ENCODE measurements at regions not wholly inside any gene's neighbourhood (a gene's known extent, or its start where the extent isn't known, plus 50 kb on each side); places are given as distances from the start of the nearest gene placed in this dataset.

GRCh38 chr11:120061036-120061760 is 76.7 kb downstream of the TRIM29 start:
- DNase-seq = no peak
- in situ Hi-C loops (cut with MboI; ENCODE audit: low pct_unique_long_range_greater_than_20kb, low sequenced_read_pairs) = no loop called here

- in situ Hi-C loops (cut with MboI; ENCODE audit: low pct_unique_long_range_greater_than_20kb, low sequenced_read_pairs) = no loop called here
- DNase-seq = no peak
Measured at GRCh38 chr11:120060512-120060911, 77.4 kb downstream of the TRIM29 start.

GRCh38 chr11:120058931-120059330 is 79.0 kb downstream of the TRIM29 start:
- in situ Hi-C loops (cut with MboI; ENCODE audit: low pct_unique_long_range_greater_than_20kb, low sequenced_read_pairs) = no loop called here
- DNase-seq = no peak

GRCh38 chr11:120057595-120058581 is 80.0 kb downstream of the TRIM29 start:
- in situ Hi-C loops (cut with MboI; ENCODE audit: low pct_unique_long_range_greater_than_20kb, low sequenced_read_pairs) = no loop called here
- no peak for DNase-seq

- DNase-seq = no peak
- in situ Hi-C loops (cut with MboI; ENCODE audit: low pct_unique_long_range_greater_than_20kb, low sequenced_read_pairs) = no loop called here
Measured at GRCh38 chr11:120057028-120057330, 80.9 kb downstream of the TRIM29 start.

GRCh38 chr11:120056301-120057027 is 81.4 kb downstream of the TRIM29 start:
- in situ Hi-C loops (cut with MboI; ENCODE audit: low pct_unique_long_range_greater_than_20kb, low sequenced_read_pairs) = no loop called here
- DNase-seq = no peak

GRCh38 chr11:120055646-120056045 is 82.3 kb downstream of the TRIM29 start:
- no peak for DNase-seq
- in situ Hi-C loops (cut with MboI; ENCODE audit: low pct_unique_long_range_greater_than_20kb, low sequenced_read_pairs) = no loop called here

- no peak for DNase-seq
- in situ Hi-C loops (cut with MboI; ENCODE audit: low pct_unique_long_range_greater_than_20kb, low sequenced_read_pairs) = no loop called here
Measured at GRCh38 chr11:120054753-120055045, 83.2 kb downstream of the TRIM29 start.

- DNase-seq = no peak
- in situ Hi-C loops (cut with MboI; ENCODE audit: low pct_unique_long_range_greater_than_20kb, low sequenced_read_pairs) = no loop called here
Measured at GRCh38 chr11:120054016-120054752, 83.7 kb downstream of the TRIM29 start.

- no peak for DNase-seq
- in situ Hi-C loops (cut with MboI; ENCODE audit: low pct_unique_long_range_greater_than_20kb, low sequenced_read_pairs) = no loop called here
Measured at GRCh38 chr11:120052196-120052775, 85.6 kb downstream of the TRIM29 start.

- no peak for DNase-seq
- in situ Hi-C loops (cut with MboI; ENCODE audit: low pct_unique_long_range_greater_than_20kb, low sequenced_read_pairs) = no loop called here
Measured at GRCh38 chr11:120044011-120044675, 93.8 kb downstream of the TRIM29 start.

- in situ Hi-C loops (cut with MboI; ENCODE audit: low pct_unique_long_range_greater_than_20kb, low sequenced_read_pairs) = no loop called here
- no peak for DNase-seq
Measured at GRCh38 chr11:120043328-120043945, 94.5 kb downstream of the TRIM29 start.

GRCh38 chr11:120041625-120042024 is 96.3 kb downstream of the TRIM29 start:
- DNase-seq = no peak

GRCh38 chr11:120040151-120040840 is 97.6 kb downstream of the TRIM29 start:
- no peak for DNase-seq
- in situ Hi-C loops (cut with MboI; ENCODE audit: low pct_unique_long_range_greater_than_20kb, low sequenced_read_pairs) = no loop called here

More at GRCh38 chr11:120041625-120042024, 96.3 kb downstream of the TRIM29 start:
- in situ Hi-C loops (cut with MboI; ENCODE audit: low pct_unique_long_range_greater_than_20kb, low sequenced_read_pairs) = no loop called here

- no peak for DNase-seq
- in situ Hi-C loops (cut with MboI; ENCODE audit: low pct_unique_long_range_greater_than_20kb, low sequenced_read_pairs) = no loop called here
Measured at GRCh38 chr11:120039039-120039438, 98.9 kb downstream of the TRIM29 start.

- in situ Hi-C loops (cut with MboI; ENCODE audit: low pct_unique_long_range_greater_than_20kb, low sequenced_read_pairs) = no loop called here
- no peak for DNase-seq
Measured at GRCh38 chr11:120037111-120037510, 100.8 kb downstream of the TRIM29 start.

- DNase-seq = no peak
- in situ Hi-C loops (cut with MboI; ENCODE audit: low pct_unique_long_range_greater_than_20kb, low sequenced_read_pairs) = no loop called here
Measured at GRCh38 chr11:120035756-120036155, 102.2 kb downstream of the TRIM29 start.
